Suprapubic skin (tissue), 4 donors: ENCODE measurements at regions not wholly inside any gene's neighbourhood (a gene's known extent, or its start where the extent isn't known, plus 50 kb on each side); places are given as distances from the start of the nearest gene placed in this dataset.

Source experiments
- DNase-seq, 2 donors: peaks; one replicate each; pipeline ENCODE4 v3.0.0-alpha.2; 2019; ENCODE audit warnings: low spot score in 2 of 2
- H3K27ac ChIP-seq: fragments of 200-600 bp; sonication (generic); one replicate; pipeline ENCODE4 v1.5.1; 2019
- H3K27me3 ChIP-seq: fragments of 200-600 bp; sonication (generic); one replicate; pipeline ENCODE4 v1.5.1; 2019
- H3K36me3 ChIP-seq: fragments of 200-600 bp; sonication (generic); one replicate; pipeline ENCODE4 v1.5.1; 2019
- H3K4me1 ChIP-seq: fragments of 200-600 bp; sonication (generic); one replicate; pipeline ENCODE4 v1.5.1; 2019
- H3K4me3 ChIP-seq: fragments of 200-600 bp; sonication (generic); one replicate; pipeline ENCODE4 v1.5.1; 2019; ENCODE audit warnings: mild to moderate bottlenecking
- H3K9me3 ChIP-seq: fragments of 200-600 bp; sonication (generic); one replicate; pipeline ENCODE4 v1.5.1; 2019
- CTCF ChIP-seq, 2 donors: fragments of 200-600 bp in 1 of 2; fragments of 450-650 bp in 1 of 2; sonication (generic) in 1 of 2; IDR thresholded peaks; one replicate each; pipeline ENCODE4 v1.5.1; 2016 to 2019; ENCODE audit warnings: antibody characterized with exemption in 2 of 2, mild to moderate bottlenecking in 1 of 2, moderate library complexity in 1 of 2
- EP300 ChIP-seq: sonication (generic); formaldehyde crosslinking; IDR thresholded peaks from one replicate; pipeline ENCODE4 v1.6.1; 2017; ENCODE audit warnings: antibody characterized with exemption
- POLR2A ChIP-seq, 2 donors: fragments of 450-650 bp; IDR thresholded peaks; one replicate each; pipeline ENCODE4 v1.6.1; 2017; ENCODE audit warnings: antibody characterized with exemption in 2 of 2, mild to moderate bottlenecking in 2 of 2, moderate library complexity in 2 of 2
- POLR2AphosphoS5 ChIP-seq, 3 donors: sonication (generic); formaldehyde crosslinking; IDR thresholded peaks; one replicate each; pipeline ENCODE4 v1.6.1; 2017; ENCODE audit warnings: antibody characterized with exemption in 3 of 3
- WGBS: methylation state at CpG from one replicate; pipeline ENCODE4 v1.1.5; 2018; 5-methylcytosine and 5-hydroxymethylcytosine counted together

GRCh38 chr2:67689186-67689585 lies 292.1 kb downstream of the ETAA1 start:
- Histone ChIP-seq H3K27me3 (peaks cover 5% of the 10 kb centered on the region), H3K4me1 (no peaks in the 10 kb centered on the region), H3K9me3 (no peaks in the 10 kb centered on the region), H3K4me3 (no peak overlapping the region), H3K36me3 (no peaks in the 10 kb centered on the region), H3K27ac (no peak overlapping the region)
- TF ChIP-seq EP300 (no peak), POLR2A (IDR thresholded peaks at IDR 0.05) (no peak), POLR2AphosphoS5 (IDR thresholded peaks at IDR 0.05) (no peak), CTCF (IDR thresholded peaks at IDR 0.05) (no peak)
- WGBS: 61% methylated on average over 3 of the region's 3 CpGs
- no peak for DNase-seq

- Histone ChIP-seq H3K36me3 (no peaks in the 10 kb centered on the region), H3K4me3 (no peak overlapping the region), H3K27ac (no peak overlapping the region), H3K4me1 (no peaks in the 10 kb centered on the region), H3K27me3 (peaks cover 5% of the 10 kb centered on the region), H3K9me3 (no peaks in the 10 kb centered on the region)
- WGBS: 56% methylated on average over 1 of the region's 1 CpG
- no peak for DNase-seq
- TF ChIP-seq EP300 (no peak), CTCF (IDR thresholded peaks at IDR 0.05) (no peak), POLR2AphosphoS5 (IDR thresholded peaks at IDR 0.05) (no peak), POLR2A (IDR thresholded peaks at IDR 0.05) (no peak)
Measured at GRCh38 chr2:67689651-67690050, 292.5 kb downstream of the ETAA1 start.

GRCh38 chr2:67694445-67694844 lies 297.3 kb downstream of the ETAA1 start:
- 51% methylated on average over 10 of the region's 10 CpGs for WGBS
- H3K27ac ChIP-seq: no peak overlapping the region

GRCh38 chr2:67701011-67701410 lies 303.9 kb downstream of the ETAA1 start:
- 92% methylated on average over 4 of the region's 4 CpGs for WGBS

More at GRCh38 chr2:67694445-67694844, 297.3 kb downstream of the ETAA1 start:
- Histone ChIP-seq H3K4me1 (no peaks in the 10 kb centered on the region), H3K9me3 (no peaks in the 10 kb centered on the region), H3K36me3 (no peaks in the 10 kb centered on the region), H3K4me3 (no peak overlapping the region), H3K27me3 (peaks cover 5% of the 10 kb centered on the region)
- DNase-seq: no peak
- TF ChIP-seq POLR2A (IDR thresholded peaks at IDR 0.05) (no peak), POLR2AphosphoS5 (IDR thresholded peaks at IDR 0.05) (no peak), EP300 (no peak), CTCF (IDR thresholded peaks at IDR 0.05) (no peak)

GRCh38 chr2:67702284-67702683 lies 305.2 kb downstream of the ETAA1 start:
- no peaks in the 10 kb centered on the region for H3K9me3 ChIP-seq
- TF ChIP-seq POLR2A (IDR thresholded peaks at IDR 0.05) (no peak), POLR2AphosphoS5 (IDR thresholded peaks at IDR 0.05) (no peak), EP300 (no peak), CTCF (IDR thresholded peaks at IDR 0.05) (no peak)
- H3K27ac ChIP-seq: no peak overlapping the region
- 85% methylated on average over 4 of the region's 4 CpGs for WGBS
- no peaks in the 10 kb centered on the region for H3K36me3 ChIP-seq
- H3K27me3 ChIP-seq: no peaks in the 10 kb centered on the region
- H3K4me3 ChIP-seq: no peak overlapping the region
- DNase-seq: no peak
- H3K4me1 ChIP-seq: no peaks in the 10 kb centered on the region

More at GRCh38 chr2:67701011-67701410, 303.9 kb downstream of the ETAA1 start:
- H3K4me1 ChIP-seq: no peaks in the 10 kb centered on the region
- H3K27ac ChIP-seq: no peak overlapping the region
- TF ChIP-seq POLR2A (IDR thresholded peaks at IDR 0.05) (no peak), EP300 (no peak), CTCF (IDR thresholded peaks at IDR 0.05) (no peak), POLR2AphosphoS5 (IDR thresholded peaks at IDR 0.05) (no peak)
- H3K4me3 ChIP-seq: no peak overlapping the region
- no peaks in the 10 kb centered on the region for H3K36me3 ChIP-seq
- H3K27me3 ChIP-seq: no peaks in the 10 kb centered on the region
- DNase-seq: no peak
- H3K9me3 ChIP-seq: no peaks in the 10 kb centered on the region
